ENCODE measurements at regions not wholly inside any gene's neighbourhood (a gene's known extent, or its start where the extent isn't known, plus 50 kb on each side); places are given as distances from the start of the nearest gene placed in this dataset.

DNA sequence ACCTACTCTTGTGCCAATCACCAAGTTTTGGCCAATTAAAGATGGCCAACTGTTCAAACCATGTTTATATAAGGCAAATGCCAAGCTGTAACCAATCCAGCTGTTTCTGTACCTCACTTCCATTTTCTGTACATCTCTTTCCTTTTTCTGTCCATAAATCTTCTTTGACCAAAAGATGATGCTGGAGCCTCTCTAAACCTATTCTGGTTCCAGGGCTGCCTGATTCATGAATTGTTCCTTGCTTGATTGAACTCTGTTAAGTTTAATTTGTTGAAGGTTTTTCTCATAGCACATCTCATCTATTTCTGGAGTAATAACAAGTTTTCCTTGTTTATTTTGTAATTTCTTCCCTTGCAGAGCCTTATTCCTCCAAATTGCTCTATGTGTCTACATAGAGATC, 115.3 kb upstream of the SMAD3 start:
- FAIRE-seq, result no peak
- BruUV-seq (replicated peaks), result no TSS peak
- DNase-seq (ENCODE audit: low read depth, low spot score), result no peak
- in situ Hi-C loops (cut with MboI), result no loop called here
- Histone ChIP-seq H3K9ac (ENCODE audit: control insufficient read depth, insufficient read depth, low read length) (no peak overlapping the region), H3K4me1 (ENCODE audit: control insufficient read depth, insufficient read depth, low read length) (peaks cover 6% of the 10 kb centered on the region), H4K20me1 (ENCODE audit: control insufficient read depth, insufficient read depth) (no peaks in the 10 kb centered on the region), H3K36me3 (ENCODE audit: control insufficient read depth in 2 of 2, insufficient read depth in 2 of 2, low read length in 1 of 2) (no peaks in the 10 kb centered on the region), H3K9me3 (replicated peaks; ENCODE audit: control insufficient read depth, insufficient read depth, low read length) (no peaks in the 10 kb centered on the region), H3K27me3 (replicated peaks in 1 of 2; ENCODE audit: control insufficient read depth in 2 of 2, insufficient read depth in 2 of 2, low read length in 1 of 2) (no peaks in the 10 kb centered on the region), H3K4me2 (ENCODE audit: control insufficient read depth, insufficient read depth) (no peak overlapping the region), H3K4me3 (no peak overlapping the region), H2AFZ (ENCODE audit: control insufficient read depth, low read depth, low read length) (no peak overlapping the region), H3K79me2 (ENCODE audit: control insufficient read depth, insufficient read depth, low read length) (no peaks in the 10 kb centered on the region), H3K27ac (ENCODE audit: control insufficient read depth, insufficient read depth) (no peak overlapping the region)
- intact Hi-C loops (cut with micrococcal nuclease; ENCODE audit: unreplicated experiment), result loop anchor here (5.0 kb wide), 1 partner anchor 247 kb away; no protein-coding TSS in a partner anchor
- ChIA-PET CTCF (interaction anchor here (0.6 to 8.5 kb wide), 8 partner anchors 123 to 483 kb away, joined by 3 to 108 read pairs (median 3); no protein-coding TSS in a partner anchor), RAD21 (ENCODE audit: unreplicated experiment) (interaction anchor here (0.6 to 5.7 kb wide), 7 partner anchors 112 to 355 kb away, joined by 3 to 88 read pairs (median 7); no protein-coding TSS in a partner anchor), POLR2A (no interaction called here), SMC1A (ENCODE audit: uncharacterized antibody, unreplicated experiment) (interaction anchor here (0.6 to 5.9 kb wide), 11 partner anchors 11 to 885 kb away, joined by 3 to 77 read pairs (median 4); no protein-coding TSS in a partner anchor)
- no peak for ATAC-seq
- no peak for TF ChIP-seq SRF (IDR thresholded peaks at IDR 0.05; ENCODE audit: low read depth in 2 of 2, low read length in 2 of 2)
- TF ChIP-seq REST (IDR thresholded peaks at IDR 0.05; ENCODE audit: low read depth, low read length), result no peak
- no peak for TF ChIP-seq SUZ12 (IDR thresholded peaks at IDR 0.05; ENCODE audit: unreplicated experiment)
- TF ChIP-seq MYC (IDR thresholded peaks at IDR 0.05; ENCODE audit: insufficient read depth, insufficient read length, insufficient replicate concordance, low read length, severe bottlenecking), result no peak
- TF ChIP-seq ZNF592 (IDR thresholded peaks at IDR 0.05), result no peak
- TF ChIP-seq RELA (IDR thresholded peaks at IDR 0.05; ENCODE audit: borderline replicate concordance, partially characterized antibody), result no peak
- TF ChIP-seq PAX5 (IDR thresholded peaks at IDR 0.05; ENCODE audit: borderline replicate concordance, low read depth, low read length), result no peak
- TF ChIP-seq PML (IDR thresholded peaks at IDR 0.05; ENCODE audit: low read length), result no peak
- TF ChIP-seq, protein P1, sequence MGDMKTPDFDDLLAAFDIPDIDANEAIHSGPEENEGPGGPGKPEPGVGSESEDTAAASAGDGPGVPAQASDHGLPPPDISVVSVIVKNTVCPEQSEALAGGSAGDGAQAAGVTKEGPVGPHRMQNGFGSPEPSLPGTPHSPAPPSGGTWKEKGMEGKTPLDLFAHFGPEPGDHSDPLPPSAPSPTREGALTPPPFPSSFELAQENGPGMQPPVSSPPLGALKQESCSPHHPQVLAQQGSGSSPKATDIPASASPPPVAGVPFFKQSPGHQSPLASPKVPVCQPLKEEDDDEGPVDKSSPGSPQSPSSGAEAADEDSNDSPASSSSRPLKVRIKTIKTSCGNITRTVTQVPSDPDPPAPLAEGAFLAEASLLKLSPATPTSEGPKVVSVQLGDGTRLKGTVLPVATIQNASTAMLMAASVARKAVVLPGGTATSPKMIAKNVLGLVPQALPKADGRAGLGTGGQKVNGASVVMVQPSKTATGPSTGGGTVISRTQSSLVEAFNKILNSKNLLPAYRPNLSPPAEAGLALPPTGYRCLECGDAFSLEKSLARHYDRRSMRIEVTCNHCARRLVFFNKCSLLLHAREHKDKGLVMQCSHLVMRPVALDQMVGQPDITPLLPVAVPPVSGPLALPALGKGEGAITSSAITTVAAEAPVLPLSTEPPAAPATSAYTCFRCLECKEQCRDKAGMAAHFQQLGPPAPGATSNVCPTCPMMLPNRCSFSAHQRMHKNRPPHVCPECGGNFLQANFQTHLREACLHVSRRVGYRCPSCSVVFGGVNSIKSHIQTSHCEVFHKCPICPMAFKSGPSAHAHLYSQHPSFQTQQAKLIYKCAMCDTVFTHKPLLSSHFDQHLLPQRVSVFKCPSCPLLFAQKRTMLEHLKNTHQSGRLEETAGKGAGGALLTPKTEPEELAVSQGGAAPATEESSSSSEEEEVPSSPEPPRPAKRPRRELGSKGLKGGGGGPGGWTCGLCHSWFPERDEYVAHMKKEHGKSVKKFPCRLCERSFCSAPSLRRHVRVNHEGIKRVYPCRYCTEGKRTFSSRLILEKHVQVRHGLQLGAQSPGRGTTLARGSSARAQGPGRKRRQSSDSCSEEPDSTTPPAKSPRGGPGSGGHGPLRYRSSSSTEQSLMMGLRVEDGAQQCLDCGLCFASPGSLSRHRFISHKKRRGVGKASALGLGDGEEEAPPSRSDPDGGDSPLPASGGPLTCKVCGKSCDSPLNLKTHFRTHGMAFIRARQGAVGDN (IDR thresholded peaks at IDR 0.05), result no peak
- no peak for TF ChIP-seq ASH2L (IDR thresholded peaks at IDR 0.05; ENCODE audit: borderline replicate concordance, low read depth)
- no peak for TF ChIP-seq TCF12 (IDR thresholded peaks at IDR 0.05; ENCODE audit: low read depth, low read length)
- TF ChIP-seq ZNF622 (IDR thresholded peaks at IDR 0.05), result no peak
- TF ChIP-seq CREM (IDR thresholded peaks at IDR 0.05; ENCODE audit: low read depth), result no peak
